ENCODE measurements at regions not wholly inside any gene's neighbourhood (a gene's known extent, or its start where the extent isn't known, plus 50 kb on each side); places are given as distances from the start of the nearest gene placed in this dataset.

- no peak for TF ChIP-seq CTCF (IDR thresholded peaks at IDR 0.05)
- no peak for TF ChIP-seq POLR2AphosphoS5 (IDR thresholded peaks at IDR 0.05)
- TF ChIP-seq POLR2A (IDR thresholded peaks at IDR 0.05) = no peak
These were observed 2202.9 kb upstream of the WWC1 start for GRCh38 chr5:166088389-166089039.

All from transverse colon (tissue), 4 donors.